ENCODE measurements at regions not wholly inside any gene's neighbourhood (a gene's known extent, or its start where the extent isn't known, plus 50 kb on each side); places are given as distances from the start of the nearest gene placed in this dataset.

DNA sequence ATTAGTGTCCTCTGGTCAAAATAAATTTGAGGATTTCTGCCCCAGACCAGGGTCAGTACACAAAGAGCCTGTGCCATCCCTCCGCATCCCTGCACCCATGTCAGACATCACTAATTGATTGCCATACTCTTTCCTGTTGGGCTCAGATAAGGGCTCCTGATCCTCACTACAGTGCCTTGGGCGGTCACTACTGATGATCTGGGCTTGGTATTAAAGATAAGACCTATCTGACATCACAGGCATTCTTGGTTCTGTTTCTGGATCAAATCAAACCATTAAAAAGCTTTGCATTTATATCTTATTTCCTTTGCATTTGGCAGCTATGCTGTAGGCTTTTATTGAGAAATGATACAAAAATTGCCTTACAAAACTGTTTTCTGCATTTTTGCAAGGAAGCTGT lies 103.5 kb upstream of the TENM4 start:
- Mint-ChIP-seq H3K27ac (no peak overlapping the region), H3K36me3 (ENCODE audit: low read depth) (no peaks in the 10 kb centered on the region)
- DNase-seq = no peak

DNA sequence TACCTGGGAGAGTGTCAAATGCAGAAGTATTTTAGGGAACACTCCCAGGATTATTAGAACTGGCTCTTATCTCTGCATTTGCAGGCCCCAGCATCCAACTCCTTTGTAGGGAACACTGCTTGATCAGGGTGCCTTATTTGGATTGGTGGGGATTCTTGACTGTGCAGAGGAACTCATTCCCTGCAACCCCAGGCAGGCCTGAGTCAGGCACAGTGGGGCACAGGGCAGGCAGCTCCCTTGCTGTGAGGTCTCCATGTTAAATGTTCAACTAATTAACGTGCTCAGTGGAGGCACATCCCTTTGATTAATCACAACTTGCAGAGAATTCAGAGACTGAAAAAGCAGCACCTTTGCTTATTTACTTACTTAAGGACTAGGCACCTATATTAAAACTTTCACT lies 102.3 kb upstream of the TENM4 start:
- Mint-ChIP-seq H3K27ac (no peak overlapping the region), H3K4me3 (no peak overlapping the region), H3K36me3 (ENCODE audit: low read depth) (no peaks in the 10 kb centered on the region), H3K4me1 (ENCODE audit: low read depth) (no peaks in the 10 kb centered on the region), H3K9me3 (peaks cover 5% of the 10 kb centered on the region), H3K27me3 (ENCODE audit: low read depth) (peaks cover 2% of the 10 kb centered on the region)
- CTCF ChIA-PET = interaction anchor here (0.7 kb wide), 1 partner anchor 11 kb away, joined by 3 read pairs; no protein-coding TSS in a partner anchor
- intact Hi-C loops (cut with micrococcal nuclease) = no loop called here
- no peak for DNase-seq

More for the DNA sequence above, 103.5 kb upstream of the TENM4 start:
- Mint-ChIP-seq H3K4me1 (ENCODE audit: low read depth) (no peaks in the 10 kb centered on the region), H3K4me3 (no peak overlapping the region), H3K9me3 (peaks cover under 1% of the 10 kb centered on the region), H3K27me3 (ENCODE audit: low read depth) (peaks cover 3% of the 10 kb centered on the region)
- CTCF ChIA-PET = no interaction called here
- intact Hi-C loops (cut with micrococcal nuclease) = no loop called here

DNA sequence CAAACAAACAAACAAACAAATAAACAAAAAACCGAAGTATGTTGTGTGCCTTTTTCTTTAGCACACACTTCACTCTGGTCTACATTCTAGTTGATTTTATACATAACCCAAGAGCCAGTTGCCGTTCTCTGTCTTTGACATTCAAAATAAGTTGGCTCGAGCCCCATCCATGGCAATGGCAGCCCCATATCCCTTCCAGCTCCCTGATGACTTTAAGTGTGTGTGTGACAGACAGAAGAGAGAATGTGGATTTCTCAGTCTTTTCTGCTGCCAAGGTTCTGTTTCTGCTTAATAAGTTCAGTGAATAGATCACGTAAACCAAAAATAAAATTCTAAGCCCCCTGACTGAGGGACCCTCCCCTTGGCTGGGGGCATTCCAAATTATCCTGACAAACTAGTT lies 100.6 kb upstream of the TENM4 start:
- no peaks in the 10 kb centered on the region for H3K4me1 Mint-ChIP-seq (ENCODE audit: low read depth)
- peaks cover 7% of the 10 kb centered on the region for H3K9me3 Mint-ChIP-seq
- CTCF ChIA-PET = no interaction called here
- H3K4me3 Mint-ChIP-seq = no peak overlapping the region
- H3K27ac Mint-ChIP-seq = no peak overlapping the region
- DNase-seq = no peak
- intact Hi-C loops (cut with micrococcal nuclease) = no loop called here
- peaks cover 2% of the 10 kb centered on the region for H3K27me3 Mint-ChIP-seq (ENCODE audit: low read depth)
- H3K36me3 Mint-ChIP-seq (ENCODE audit: low read depth) = no peaks in the 10 kb centered on the region

DNA sequence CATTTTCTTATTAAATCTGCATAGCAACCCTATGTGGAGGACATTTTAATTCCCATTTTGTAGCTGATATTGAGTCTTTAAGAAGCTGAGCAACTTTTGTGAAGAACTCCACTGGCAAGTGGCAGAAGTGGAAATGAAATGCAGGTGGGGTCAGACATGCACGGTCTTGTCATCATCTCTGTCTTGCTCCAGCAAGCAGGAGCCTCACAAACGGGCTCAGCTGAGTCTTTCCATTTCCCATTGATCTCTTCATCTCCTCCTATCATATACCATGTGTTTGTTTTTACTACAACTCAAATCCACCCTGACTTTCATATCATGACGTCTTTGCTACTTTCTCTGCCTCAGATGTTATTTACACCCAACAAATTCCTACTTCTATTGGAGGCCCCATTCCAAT lies 97.9 kb upstream of the TENM4 start:
- Mint-ChIP-seq H3K9me3 (peaks cover 10% of the 10 kb centered on the region), H3K27ac (no peak overlapping the region), H3K27me3 (ENCODE audit: low read depth) (peaks cover 2% of the 10 kb centered on the region), H3K4me1 (ENCODE audit: low read depth) (no peaks in the 10 kb centered on the region), H3K36me3 (ENCODE audit: low read depth) (no peaks in the 10 kb centered on the region), H3K4me3 (no peak overlapping the region)
- intact Hi-C loops (cut with micrococcal nuclease) = no loop called here
- CTCF ChIA-PET = no interaction called here
- DNase-seq = no peak

DNA sequence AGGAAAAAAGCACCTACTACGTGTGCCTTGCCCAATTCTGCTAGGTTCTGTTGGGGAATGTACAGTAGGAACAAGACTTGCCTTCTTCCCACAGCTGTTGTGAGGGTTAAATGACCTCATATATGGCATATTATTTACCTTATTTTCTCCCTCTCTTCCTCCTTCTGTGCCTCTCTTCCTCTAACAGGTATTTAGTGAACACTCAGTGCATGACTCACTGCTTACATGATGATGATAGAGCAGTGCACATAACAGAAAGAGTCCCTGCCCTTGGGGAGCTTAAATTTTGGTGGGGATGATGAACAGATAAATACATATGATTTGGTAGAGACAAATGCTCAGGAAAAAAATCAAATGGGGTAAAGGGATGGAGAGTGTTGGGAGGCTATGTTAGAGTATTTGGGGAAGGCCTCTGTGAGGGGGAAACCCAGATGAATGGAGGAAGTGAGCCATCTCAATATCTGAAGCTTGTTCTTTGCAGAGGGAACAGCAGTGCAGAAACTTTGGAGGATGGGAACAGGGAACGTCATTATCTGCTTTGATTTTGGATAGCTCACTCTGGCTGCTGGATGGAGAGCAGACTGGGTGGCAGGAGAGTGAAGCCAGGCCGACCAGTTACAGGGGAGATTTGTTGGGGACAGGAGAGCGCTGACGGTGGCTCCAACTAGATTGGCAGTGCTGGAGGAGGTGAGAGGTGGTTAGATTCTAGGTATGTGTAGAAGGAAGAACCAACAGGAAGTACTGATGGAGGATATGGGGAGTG lies 95.5 kb upstream of the TENM4 start:
- Mint-ChIP-seq H3K27ac (no peak overlapping the region), H3K4me3 (no peak overlapping the region), H3K4me1 (ENCODE audit: low read depth) (no peaks in the 10 kb centered on the region), H3K27me3 (ENCODE audit: low read depth) (no peaks in the 10 kb centered on the region), H3K36me3 (ENCODE audit: low read depth) (no peaks in the 10 kb centered on the region), H3K9me3 (peaks cover 10% of the 10 kb centered on the region)
- CTCF ChIA-PET = no interaction called here
- no peak for DNase-seq
- intact Hi-C loops (cut with micrococcal nuclease) = no loop called here

DNA sequence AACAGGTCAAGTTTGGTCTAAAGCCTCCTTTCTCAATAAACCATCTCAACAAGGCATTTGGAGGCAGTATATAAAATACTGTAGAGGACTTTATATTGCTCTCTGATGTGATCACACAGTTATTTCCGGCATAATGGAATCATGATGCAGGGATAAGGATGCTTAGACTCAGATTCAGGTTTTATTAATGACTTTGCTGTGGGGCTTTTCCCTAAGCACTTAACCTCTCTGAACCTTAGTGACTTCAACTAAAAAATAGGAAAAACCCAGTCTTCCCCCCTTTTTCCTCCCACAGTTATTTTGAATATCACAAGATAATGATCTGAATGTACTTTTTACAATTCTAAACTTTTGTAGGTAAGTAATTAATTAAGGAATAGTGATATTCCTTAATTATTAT lies 94.8 kb upstream of the TENM4 start:
- Mint-ChIP-seq H3K4me3 (no peak overlapping the region), H3K9me3 (peaks cover 10% of the 10 kb centered on the region), H3K4me1 (ENCODE audit: low read depth) (no peaks in the 10 kb centered on the region), H3K27ac (no peak overlapping the region), H3K27me3 (ENCODE audit: low read depth) (no peaks in the 10 kb centered on the region), H3K36me3 (ENCODE audit: low read depth) (no peaks in the 10 kb centered on the region)
- DNase-seq = no peak
- CTCF ChIA-PET = no interaction called here
- intact Hi-C loops (cut with micrococcal nuclease) = no loop called here

DNA sequence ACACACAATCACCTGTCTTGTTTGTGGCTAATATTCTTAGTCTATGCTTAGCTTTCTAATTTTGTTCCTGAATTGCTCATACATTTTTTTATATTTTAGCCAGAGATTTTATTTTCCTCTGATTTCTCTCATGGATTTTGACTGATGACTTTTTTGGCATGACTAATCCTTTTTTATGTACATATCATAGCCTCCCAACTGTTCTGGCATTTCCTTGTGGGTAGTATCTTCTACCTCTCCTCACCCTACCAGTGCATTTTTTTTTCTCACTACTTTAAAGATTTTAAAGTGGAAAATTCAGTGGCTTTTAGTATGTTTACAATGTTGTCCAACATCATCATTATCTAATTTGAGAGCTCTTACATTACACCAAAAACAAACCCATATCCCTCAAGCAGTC lies 84.4 kb upstream of the TENM4 start:
- CTCF ChIA-PET = interaction anchor here (1.2 kb wide), 1 partner anchor 125 kb away, joined by 3 read pairs; no protein-coding TSS in a partner anchor
- H3K36me3 Mint-ChIP-seq (ENCODE audit: low read depth) = no peaks in the 10 kb centered on the region
- no peak for DNase-seq
- intact Hi-C loops (cut with micrococcal nuclease) = no loop called here
- H3K9me3 Mint-ChIP-seq = peaks cover 1% of the 10 kb centered on the region
- H3K27ac Mint-ChIP-seq = no peak overlapping the region
- no peaks in the 10 kb centered on the region for H3K4me1 Mint-ChIP-seq (ENCODE audit: low read depth)
- H3K27me3 Mint-ChIP-seq (ENCODE audit: low read depth) = no peaks in the 10 kb centered on the region
- no peak overlapping the region for H3K4me3 Mint-ChIP-seq

DNA sequence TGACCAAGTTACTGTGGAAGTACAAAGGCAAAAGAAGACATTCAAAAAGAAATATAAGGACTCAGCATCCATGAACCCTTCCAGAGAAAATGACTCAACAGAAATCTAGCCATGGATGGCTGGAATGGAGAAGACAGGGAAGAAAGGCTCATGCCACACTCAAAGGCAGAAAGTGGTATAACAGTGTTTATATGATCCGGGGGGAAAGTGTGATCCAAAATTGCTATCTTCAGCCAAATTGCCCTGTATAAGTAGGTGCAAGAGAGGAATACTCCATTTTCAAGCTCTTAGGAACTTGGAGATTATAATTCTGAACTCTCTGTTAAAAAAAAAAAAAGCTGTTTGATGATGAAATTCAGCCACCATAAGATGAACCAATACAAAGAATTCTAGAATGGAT lies 81.8 kb upstream of the TENM4 start:
- Mint-ChIP-seq H3K9me3 (peaks cover 1% of the 10 kb centered on the region), H3K27me3 (ENCODE audit: low read depth) (no peaks in the 10 kb centered on the region), H3K4me1 (ENCODE audit: low read depth) (no peaks in the 10 kb centered on the region), H3K36me3 (ENCODE audit: low read depth) (no peaks in the 10 kb centered on the region), H3K4me3 (no peak overlapping the region), H3K27ac (no peak overlapping the region)
- CTCF ChIA-PET = no interaction called here
- DNase-seq = no peak
- intact Hi-C loops (cut with micrococcal nuclease) = no loop called here

DNA sequence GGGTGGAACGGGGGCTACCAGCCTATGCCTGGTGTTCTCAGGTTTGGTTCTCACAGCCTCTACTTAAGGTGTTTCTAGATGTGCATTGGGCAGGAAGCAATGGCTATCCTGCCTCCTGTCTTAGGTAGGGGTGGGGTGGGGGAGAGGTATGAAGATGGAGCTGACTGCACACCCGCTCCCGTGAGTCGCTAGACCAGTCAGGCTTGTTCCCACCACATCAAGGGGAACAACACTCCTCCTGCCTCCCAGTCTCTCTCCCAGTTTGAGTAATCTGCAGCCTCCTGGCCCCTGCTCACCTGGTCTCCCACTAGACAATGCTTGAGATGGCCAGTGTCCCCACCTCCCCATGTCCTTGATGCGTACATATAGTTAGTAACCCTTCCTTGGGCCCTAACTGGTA lies 79.3 kb upstream of the TENM4 start:
- Mint-ChIP-seq H3K9me3 (peaks cover 2% of the 10 kb centered on the region), H3K27ac (no peak overlapping the region), H3K4me1 (ENCODE audit: low read depth) (no peaks in the 10 kb centered on the region), H3K4me3 (no peak overlapping the region), H3K36me3 (ENCODE audit: low read depth) (no peaks in the 10 kb centered on the region), H3K27me3 (ENCODE audit: low read depth) (no peaks in the 10 kb centered on the region)
- intact Hi-C loops (cut with micrococcal nuclease) = no loop called here
- CTCF ChIA-PET = no interaction called here
- no peak for DNase-seq

DNA sequence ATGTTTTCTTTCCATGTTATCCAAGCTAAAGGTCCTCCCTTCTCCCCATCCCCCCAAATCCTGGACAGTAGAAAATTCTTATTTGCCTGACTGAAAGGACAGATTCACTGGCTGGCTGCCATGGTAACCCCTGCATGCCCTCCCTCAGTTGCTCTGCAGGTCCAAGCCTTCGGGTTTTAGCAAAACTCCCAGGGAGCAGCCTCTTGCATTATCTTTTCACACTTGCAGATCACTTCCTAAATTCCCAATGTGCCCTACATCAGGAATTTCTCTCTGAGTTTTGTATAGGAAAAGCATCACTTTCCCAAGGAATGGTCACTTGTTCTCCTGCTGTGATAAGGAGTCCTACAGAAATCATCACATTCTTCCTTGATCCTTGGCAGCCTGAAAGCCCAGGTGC lies 75.0 kb upstream of the TENM4 start:
- peaks cover 2% of the 10 kb centered on the region for H3K9me3 Mint-ChIP-seq
- intact Hi-C loops (cut with micrococcal nuclease) = no loop called here
- H3K4me3 Mint-ChIP-seq = no peak overlapping the region
- H3K27me3 Mint-ChIP-seq (ENCODE audit: low read depth) = no peaks in the 10 kb centered on the region
- no peak overlapping the region for H3K27ac Mint-ChIP-seq
- H3K36me3 Mint-ChIP-seq (ENCODE audit: low read depth) = no peaks in the 10 kb centered on the region
- DNase-seq = no peak
- no peaks in the 10 kb centered on the region for H3K4me1 Mint-ChIP-seq (ENCODE audit: low read depth)
- CTCF ChIA-PET = no interaction called here

DNA sequence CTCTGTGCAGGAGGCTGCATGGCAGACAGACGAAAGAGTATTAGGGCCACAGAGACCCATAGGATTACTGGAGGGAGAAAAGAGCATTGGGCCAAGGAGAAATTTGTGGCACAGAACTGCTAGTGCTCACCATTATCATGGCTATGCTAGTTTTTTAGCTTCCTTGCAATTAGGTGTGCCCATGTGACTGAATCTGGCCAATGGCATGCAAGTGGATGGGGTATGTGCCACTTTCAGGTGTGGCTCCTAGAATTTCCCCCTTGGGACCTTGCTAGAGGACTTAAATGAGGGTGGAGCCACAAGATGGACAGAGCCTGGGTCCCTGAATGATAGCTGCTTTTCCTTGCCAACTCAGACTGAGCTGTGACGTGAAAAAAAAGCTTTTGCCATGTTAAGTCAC lies 73.9 kb upstream of the TENM4 start:
- no peaks in the 10 kb centered on the region for H3K36me3 Mint-ChIP-seq (ENCODE audit: low read depth)
- no peaks in the 10 kb centered on the region for H3K27me3 Mint-ChIP-seq (ENCODE audit: low read depth)
- peaks cover 2% of the 10 kb centered on the region for H3K9me3 Mint-ChIP-seq
- H3K27ac Mint-ChIP-seq = no peak overlapping the region
- CTCF ChIA-PET = no interaction called here
- no peak overlapping the region for H3K4me3 Mint-ChIP-seq
- no peak for DNase-seq
- H3K4me1 Mint-ChIP-seq (ENCODE audit: low read depth) = no peaks in the 10 kb centered on the region
- intact Hi-C loops (cut with micrococcal nuclease) = no loop called here

DNA sequence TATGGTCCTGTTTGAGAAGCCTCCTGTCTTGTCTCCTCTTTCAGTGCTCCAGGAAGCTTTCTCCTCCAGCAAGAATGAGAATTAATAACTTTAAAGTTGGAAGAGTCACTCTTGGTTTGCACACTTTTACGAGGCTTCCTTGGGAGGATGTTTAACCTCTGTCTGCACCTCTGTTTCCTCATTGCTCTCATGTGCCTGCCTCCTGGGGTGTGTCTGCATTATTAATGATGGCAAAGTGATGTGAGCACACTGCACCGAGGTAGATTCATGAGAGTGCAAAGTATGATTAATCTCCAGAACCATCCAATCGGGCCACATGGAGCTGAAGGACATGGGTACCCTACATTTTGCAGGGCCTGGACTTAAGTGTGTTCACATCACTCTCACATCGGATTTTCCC lies 73.5 kb upstream of the TENM4 start:
- CTCF ChIA-PET = no interaction called here

DNA sequence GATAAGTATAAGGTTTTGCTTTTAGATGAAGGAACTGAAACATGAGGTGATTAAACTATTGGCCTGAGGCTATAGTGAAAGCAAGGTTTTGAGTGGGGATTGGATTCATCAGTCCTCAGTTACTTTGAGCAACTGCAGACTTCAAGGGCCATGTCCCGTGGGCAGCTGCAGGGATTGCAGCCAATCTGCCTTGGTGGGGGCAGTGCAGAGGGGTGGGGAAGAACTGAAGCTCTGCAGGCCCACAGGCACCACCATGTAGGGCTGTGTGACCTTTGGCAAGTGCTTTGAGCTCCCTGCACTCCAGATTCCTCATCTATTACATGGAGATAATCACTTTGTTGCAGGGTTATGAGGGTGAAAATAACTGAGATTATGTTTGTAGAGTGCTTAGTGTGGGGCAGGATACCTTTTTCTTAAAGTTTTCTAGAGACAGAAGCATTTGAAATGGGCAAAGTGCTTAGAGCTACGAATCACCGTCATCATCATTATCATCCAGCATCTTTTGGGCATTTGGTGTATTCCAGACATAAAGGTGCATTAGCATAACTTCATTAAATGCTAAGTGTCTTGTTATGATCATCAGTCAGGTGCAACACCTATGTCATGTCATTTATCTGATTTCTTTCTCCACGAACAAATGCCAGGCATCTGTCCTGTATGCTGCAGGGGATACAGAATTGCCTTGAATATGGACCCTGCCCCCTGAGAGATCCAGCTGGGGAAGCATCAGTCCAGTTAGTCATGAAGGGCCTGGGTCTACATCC lies 72.1 kb upstream of the TENM4 start:
- DNase-seq = no peak
- CTCF ChIA-PET = no interaction called here
- Mint-ChIP-seq H3K27me3 (ENCODE audit: low read depth) (no peaks in the 10 kb centered on the region), H3K36me3 (ENCODE audit: low read depth) (no peaks in the 10 kb centered on the region), H3K27ac (no peak overlapping the region), H3K9me3 (peaks cover 2% of the 10 kb centered on the region), H3K4me1 (ENCODE audit: low read depth) (no peaks in the 10 kb centered on the region), H3K4me3 (no peak overlapping the region)
- intact Hi-C loops (cut with micrococcal nuclease) = no loop called here

More for the DNA sequence above, 73.5 kb upstream of the TENM4 start:
- intact Hi-C loops (cut with micrococcal nuclease) = no loop called here
- Mint-ChIP-seq H3K4me3 (no peak overlapping the region), H3K27ac (no peak overlapping the region), H3K9me3 (peaks cover 2% of the 10 kb centered on the region), H3K4me1 (ENCODE audit: low read depth) (no peaks in the 10 kb centered on the region), H3K36me3 (ENCODE audit: low read depth) (no peaks in the 10 kb centered on the region), H3K27me3 (ENCODE audit: low read depth) (no peaks in the 10 kb centered on the region)
- DNase-seq = no peak
